ENCODE measurements at regions not wholly inside any gene's neighbourhood (a gene's known extent, or its start where the extent isn't known, plus 50 kb on each side); places are given as distances from the start of the nearest gene placed in this dataset.

DNA sequence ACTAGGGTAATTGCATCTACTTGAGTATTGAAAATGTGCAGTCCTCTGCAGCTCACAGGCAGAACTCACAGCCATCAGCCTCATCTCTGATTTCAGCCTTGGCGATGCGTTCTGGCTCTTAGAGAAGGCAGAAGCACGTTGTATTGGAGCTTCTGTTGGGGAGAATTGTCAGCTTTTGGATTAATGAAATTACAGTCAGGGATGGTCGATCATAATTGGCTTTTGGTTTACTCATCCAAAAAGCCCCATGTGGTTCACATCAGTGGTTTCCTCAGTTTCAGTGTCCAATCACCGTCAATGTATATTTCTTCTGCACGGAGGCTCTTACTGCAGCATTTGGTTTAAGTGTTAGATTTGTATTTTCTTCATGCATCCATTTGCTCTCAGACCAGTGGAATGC is 218.5 kb upstream of the SOX11 start:
- DNase-seq (ENCODE audit: low spot score) = no peak
- Histone ChIP-seq H3K23ac (ENCODE audit: low read depth, low read length, poor library complexity) (no peak overlapping the region), H3K9me3 (replicated peaks in 1 of 2; ENCODE audit: control insufficient read depth in 2 of 2, insufficient read depth in 1 of 2, low read depth in 1 of 2, low read length in 2 of 2) (no peaks in the 10 kb centered on the region), H3K9ac (ENCODE audit: low read depth, low read length, poor library complexity) (no peak overlapping the region), H2BK15ac (ENCODE audit: low read length) (no peak overlapping the region), H2AFZ (ENCODE audit: low read length) (peak overlapping the region; percentile 50), H3K4ac (ENCODE audit: low read length) (no peak overlapping the region), H3K18ac (ENCODE audit: low read length) (no peak overlapping the region), H2BK5ac (ENCODE audit: low read length) (no peak overlapping the region), H3K4me3 (ENCODE audit: low read length in 2 of 2) (no peak overlapping the region), H2BK12ac (ENCODE audit: low read length) (no peak overlapping the region), H3K79me1 (ENCODE audit: low read depth, low read length) (no peaks in the 10 kb centered on the region), H3K4me2 (ENCODE audit: insufficient read depth, low read length, poor library complexity, severe bottlenecking) (no peak overlapping the region), H3K36me3 (replicated peaks in 1 of 2; ENCODE audit: control insufficient read depth in 2 of 2, insufficient read depth in 2 of 2, low read length in 2 of 2) (no peaks in the 10 kb centered on the region), H3K27ac (replicated peaks; ENCODE audit: low read length) (no peak overlapping the region), H4K91ac (ENCODE audit: low read depth, low read length, poor library complexity) (no peak overlapping the region), H3K27me3 (ENCODE audit: control insufficient read depth in 3 of 3, insufficient read depth in 3 of 3, low read depth in 1 of 3, low read length in 3 of 3) (no peaks in the 10 kb centered on the region), H4K8ac (ENCODE audit: low read depth, low read length) (no peak overlapping the region), H3K4me1 (ENCODE audit: control insufficient read depth in 2 of 2, insufficient read depth in 1 of 2, low read depth in 1 of 2, low read length in 2 of 2) (peaks cover 0 to 4% of the 10 kb centered on the region in 2 donors), H3K14ac (ENCODE audit: low read length) (no peak overlapping the region), H2AK5ac (ENCODE audit: low read depth, low read length) (no peak overlapping the region), H2BK120ac (ENCODE audit: low read depth, low read length) (no peak overlapping the region)
- no CpG with 5 or more reads among the region's 6 CpGs for WGBS, 2 donors (ENCODE audit: extremely low coverage in 2 of 2, insufficient read length in 2 of 2, insufficient replicate concordance in 1 of 2)

DNA sequence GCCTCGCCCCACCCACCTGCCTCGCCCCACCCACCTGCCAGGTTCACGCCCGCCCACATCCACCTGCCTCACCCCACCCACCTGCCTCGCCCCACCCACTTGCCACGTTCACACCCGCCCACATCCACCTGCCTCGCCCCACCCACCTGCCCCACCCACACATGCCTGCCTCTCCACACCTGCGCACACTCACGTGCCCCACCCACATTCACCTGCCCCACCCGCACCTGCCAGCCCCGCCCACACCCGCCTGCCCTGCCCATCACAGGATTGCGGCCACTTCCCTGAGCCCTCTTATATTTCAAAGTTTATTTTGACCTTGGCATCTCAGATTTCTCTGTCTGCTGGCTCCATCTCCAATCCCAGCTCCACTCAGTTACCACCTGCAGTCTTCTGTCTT is 217.5 kb upstream of the SOX11 start:
- Histone ChIP-seq H3K36me3 (replicated peaks in 1 of 2; ENCODE audit: control insufficient read depth in 2 of 2, insufficient read depth in 2 of 2, low read length in 2 of 2) (no peaks in the 10 kb centered on the region), H2BK15ac (ENCODE audit: low read length) (no peak overlapping the region), H3K4me2 (ENCODE audit: insufficient read depth, low read length, poor library complexity, severe bottlenecking) (no peak overlapping the region), H2BK120ac (ENCODE audit: low read depth, low read length) (no peak overlapping the region), H4K91ac (ENCODE audit: low read depth, low read length, poor library complexity) (no peak overlapping the region), H3K23ac (ENCODE audit: low read depth, low read length, poor library complexity) (no peak overlapping the region), H2AK5ac (ENCODE audit: low read depth, low read length) (no peak overlapping the region), H4K8ac (ENCODE audit: low read depth, low read length) (no peak overlapping the region), H3K14ac (ENCODE audit: low read length) (no peak overlapping the region), H2BK5ac (ENCODE audit: low read length) (no peak overlapping the region), H2BK12ac (ENCODE audit: low read length) (no peak overlapping the region), H3K79me1 (ENCODE audit: low read depth, low read length) (no peaks in the 10 kb centered on the region), H3K9me3 (replicated peaks in 1 of 2; ENCODE audit: control insufficient read depth in 2 of 2, insufficient read depth in 1 of 2, low read depth in 1 of 2, low read length in 2 of 2) (no peaks in the 10 kb centered on the region), H3K9ac (ENCODE audit: low read depth, low read length, poor library complexity) (no peak overlapping the region), H3K4ac (ENCODE audit: low read length) (no peak overlapping the region), H2AFZ (ENCODE audit: low read length) (no peak overlapping the region), H3K4me1 (ENCODE audit: control insufficient read depth in 2 of 2, insufficient read depth in 1 of 2, low read depth in 1 of 2, low read length in 2 of 2) (peaks cover 3 to 13% of the 10 kb centered on the region in 2 donors), H3K18ac (ENCODE audit: low read length) (no peak overlapping the region), H3K27me3 (ENCODE audit: control insufficient read depth in 3 of 3, insufficient read depth in 3 of 3, low read depth in 1 of 3, low read length in 3 of 3) (no peaks in the 10 kb centered on the region), H3K4me3 (ENCODE audit: low read length in 2 of 2) (no peak overlapping the region), H3K27ac (replicated peaks; ENCODE audit: low read length) (no peak overlapping the region)
- no CpG with 5 or more reads among the region's 14 CpGs for WGBS, 2 donors (ENCODE audit: extremely low coverage in 2 of 2, insufficient read length in 2 of 2, insufficient replicate concordance in 1 of 2)
- DNase-seq (ENCODE audit: low spot score) = no peak

DNA sequence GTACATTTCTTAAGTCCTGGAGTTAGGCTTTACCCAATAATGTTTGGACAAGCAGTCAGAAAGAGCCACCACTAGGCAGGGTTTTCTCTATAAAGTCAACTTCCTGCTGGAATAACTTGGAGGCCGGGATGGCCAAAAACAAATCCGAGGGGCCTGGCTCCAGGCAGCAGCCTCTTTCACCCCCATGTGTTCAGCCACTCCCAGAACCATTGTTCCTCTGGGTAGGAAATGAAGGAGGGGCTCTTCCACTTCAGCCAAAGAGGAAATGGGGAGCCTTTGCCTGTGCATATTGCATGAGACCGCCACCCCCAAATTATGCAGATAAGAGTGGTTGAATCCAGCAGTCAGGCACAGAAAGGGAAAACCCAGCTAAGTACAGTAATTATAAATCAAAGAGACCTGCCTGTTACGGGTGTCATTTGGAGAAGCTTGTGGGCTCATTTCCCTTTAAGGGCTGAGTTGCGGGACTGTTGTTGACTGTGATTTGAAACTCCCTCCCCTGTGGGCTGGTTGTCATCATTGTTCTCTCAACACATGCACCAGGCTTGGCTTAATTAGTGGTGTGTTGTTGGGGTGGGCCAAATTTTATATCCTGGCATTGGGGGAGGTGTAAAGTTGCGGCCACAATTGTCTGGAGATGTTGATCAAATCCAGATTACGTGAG is 212.8 kb upstream of the SOX11 start:
- Histone ChIP-seq H2BK120ac (ENCODE audit: low read depth, low read length) (no peak overlapping the region), H2BK15ac (ENCODE audit: low read length) (no peak overlapping the region), H3K27me3 (ENCODE audit: control insufficient read depth in 3 of 3, insufficient read depth in 3 of 3, low read depth in 1 of 3, low read length in 3 of 3) (no peaks in the 10 kb centered on the region), H2AFZ (ENCODE audit: low read length) (peak overlapping the region; percentile 87), H4K8ac (ENCODE audit: low read depth, low read length) (no peak overlapping the region), H4K91ac (ENCODE audit: low read depth, low read length, poor library complexity) (no peak overlapping the region), H2BK12ac (ENCODE audit: low read length) (no peak overlapping the region), H3K79me1 (ENCODE audit: low read depth, low read length) (no peaks in the 10 kb centered on the region), H2BK5ac (ENCODE audit: low read length) (no peak overlapping the region), H2AK5ac (ENCODE audit: low read depth, low read length) (no peak overlapping the region), H3K4me1 (ENCODE audit: control insufficient read depth in 2 of 2, insufficient read depth in 1 of 2, low read depth in 1 of 2, low read length in 2 of 2) (peaks cover 15 to 29% of the 10 kb centered on the region in 2 donors), H3K4me2 (ENCODE audit: insufficient read depth, low read length, poor library complexity, severe bottlenecking) (peak overlapping the region; percentile 55), H3K18ac (ENCODE audit: low read length) (peak overlapping the region; percentile 30), H3K36me3 (replicated peaks in 1 of 2; ENCODE audit: control insufficient read depth in 2 of 2, insufficient read depth in 2 of 2, low read length in 2 of 2) (no peaks in the 10 kb centered on the region), H3K4ac (ENCODE audit: low read length) (no peak overlapping the region), H3K14ac (ENCODE audit: low read length) (no peak overlapping the region), H3K23ac (ENCODE audit: low read depth, low read length, poor library complexity) (no peak overlapping the region), H3K27ac (replicated peaks; ENCODE audit: low read length) (peak overlapping the region; percentile 67), H3K4me3 (ENCODE audit: low read length in 2 of 2) (no peak overlapping the region), H3K9me3 (replicated peaks in 1 of 2; ENCODE audit: control insufficient read depth in 2 of 2, insufficient read depth in 1 of 2, low read depth in 1 of 2, low read length in 2 of 2) (no peaks in the 10 kb centered on the region), H3K9ac (ENCODE audit: low read depth, low read length, poor library complexity) (no peak overlapping the region)
- peak; percentile 35 for DNase-seq (ENCODE audit: low spot score)
- no CpG with 5 or more reads among the region's 7 CpGs for WGBS, 2 donors (ENCODE audit: extremely low coverage in 2 of 2, insufficient read length in 2 of 2, insufficient replicate concordance in 1 of 2)

DNA sequence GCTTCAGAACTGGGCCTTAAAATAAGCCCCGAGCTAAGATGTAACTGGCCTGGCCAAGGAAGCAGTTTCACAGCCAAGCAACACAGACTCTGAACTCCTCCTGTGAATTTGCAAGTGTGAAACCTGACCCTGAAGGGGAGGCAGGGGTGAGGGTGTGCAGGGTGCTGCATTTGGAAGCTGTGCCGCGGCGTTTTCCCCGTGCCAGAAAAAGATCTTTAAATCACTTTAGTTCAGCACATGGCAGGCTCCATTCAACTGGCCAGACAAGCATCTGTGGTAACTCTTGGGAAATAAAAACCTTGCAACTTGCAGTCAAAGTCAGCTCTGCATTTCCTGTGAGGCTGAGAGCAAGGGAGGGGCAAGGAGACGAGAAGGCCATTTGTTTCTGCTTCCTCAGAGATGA is 209.3 kb upstream of the SOX11 start:
- Histone ChIP-seq H3K9me3 (replicated peaks in 1 of 2; ENCODE audit: control insufficient read depth in 2 of 2, insufficient read depth in 1 of 2, low read depth in 1 of 2, low read length in 2 of 2) (peaks cover 3 to 4% of the 10 kb centered on the region in 2 donors), H4K91ac (ENCODE audit: low read depth, low read length, poor library complexity) (no peak overlapping the region), H2AK5ac (ENCODE audit: low read depth, low read length) (no peak overlapping the region), H3K4ac (ENCODE audit: low read length) (no peak overlapping the region), H2BK12ac (ENCODE audit: low read length) (no peak overlapping the region), H2BK120ac (ENCODE audit: low read depth, low read length) (no peak overlapping the region), H2BK15ac (ENCODE audit: low read length) (no peak overlapping the region), H2BK5ac (ENCODE audit: low read length) (no peak overlapping the region), H3K36me3 (replicated peaks in 1 of 2; ENCODE audit: control insufficient read depth in 2 of 2, insufficient read depth in 2 of 2, low read length in 2 of 2) (no peaks in the 10 kb centered on the region), H3K14ac (ENCODE audit: low read length) (no peak overlapping the region), H3K23ac (ENCODE audit: low read depth, low read length, poor library complexity) (no peak overlapping the region), H3K4me1 (ENCODE audit: control insufficient read depth in 2 of 2, insufficient read depth in 1 of 2, low read depth in 1 of 2, low read length in 2 of 2) (peaks cover 16 to 29% of the 10 kb centered on the region in 2 donors), H2AFZ (ENCODE audit: low read length) (peak overlapping the region; percentile 90), H3K4me2 (ENCODE audit: insufficient read depth, low read length, poor library complexity, severe bottlenecking) (no peak overlapping the region), H3K4me3 (ENCODE audit: low read length in 2 of 2) (peak overlapping the region in 1 of 2 donors; percentile 40), H3K18ac (ENCODE audit: low read length) (no peak overlapping the region), H4K8ac (ENCODE audit: low read depth, low read length) (no peak overlapping the region), H3K79me1 (ENCODE audit: low read depth, low read length) (no peaks in the 10 kb centered on the region), H3K27me3 (ENCODE audit: control insufficient read depth in 3 of 3, insufficient read depth in 3 of 3, low read depth in 1 of 3, low read length in 3 of 3) (peaks cover 0 to 2% (median 0%) of the 10 kb centered on the region in 3 experiments), H3K27ac (replicated peaks; ENCODE audit: low read length) (no peak overlapping the region), H3K9ac (ENCODE audit: low read depth, low read length, poor library complexity) (no peak overlapping the region)
- DNase-seq (ENCODE audit: low spot score) = no peak
- no CpG with 5 or more reads among the region's 6 CpGs for WGBS, 2 donors (ENCODE audit: extremely low coverage in 2 of 2, insufficient read length in 2 of 2, insufficient replicate concordance in 1 of 2)
